HCT116 (cell line): ENCODE measurements at regions not wholly inside any gene's neighbourhood (a gene's known extent, or its start where the extent isn't known, plus 50 kb on each side); places are given as distances from the start of the nearest gene placed in this dataset.

ENCODE experiments used
- EGR1 ChIP-seq: IDR thresholded peaks from 2 replicates; pipeline ENCODE4 v1.6.1; 2012; ENCODE audit warnings: low read depth
- ELF1 ChIP-seq: IDR thresholded peaks from 2 replicates; pipeline ENCODE4 v1.6.1; 2012; ENCODE audit warnings: low read depth, borderline replicate concordance
- EZH2 ChIP-seq: fragments of 200-600 bp; sonication (generic); IDR thresholded peaks from 2 replicates; pipeline ENCODE4 v1.6.1; 2017; ENCODE audit warnings: antibody characterized with exemption, mixed run types
- EZH2phosphoT487 ChIP-seq: fragments of 200-600 bp; IDR thresholded peaks from 2 replicates; pipeline ENCODE4 v1.6.1; 2018; ENCODE audit warnings: antibody characterized with exemption, borderline replicate concordance
- POLR2A ChIP-seq: IDR thresholded peaks from 2 replicates; pipeline ENCODE4 v1.7.0; 2011; ENCODE audit warnings: borderline replicate concordance; ENCODE audit not compliant: insufficient read depth, insufficient read length; ENCODE audit errors: extremely low read depth
- SP1 ChIP-seq: IDR thresholded peaks from 2 replicates; pipeline ENCODE4 v1.6.1; 2012; ENCODE audit warnings: low read depth
- TF ChIP-seq, protein P1 (sequence below), 3 experiments: fragments of 200-600 bp in 1 of 3; sonication (generic) in 1 of 3; IDR thresholded peaks in 2 of 3; conservative IDR thresholded peaks in 1 of 3; 2 replicates each; pipeline ENCODE4 v1.5.1; 2012 to 2017; ENCODE audit warnings: low read depth in 2 of 3, low read length in 2 of 3, antibody characterized with exemption in 1 of 3, borderline replicate concordance in 1 of 3, control low read depth in 1 of 3, mild to moderate bottlenecking in 1 of 3, mixed read lengths in 1 of 3, mixed run types in 1 of 3, moderate library complexity in 1 of 3; ENCODE audit not compliant: insufficient read depth in 1 of 3
- TF ChIP-seq, protein P2 (sequence below): IDR thresholded peaks from 2 replicates; pipeline ENCODE4 v1.6.1; 2012; ENCODE audit warnings: low read depth
- TF ChIP-seq, protein P3 (sequence below): IDR thresholded peaks from 2 replicates; pipeline ENCODE4 v1.6.1; 2012

DNA sequence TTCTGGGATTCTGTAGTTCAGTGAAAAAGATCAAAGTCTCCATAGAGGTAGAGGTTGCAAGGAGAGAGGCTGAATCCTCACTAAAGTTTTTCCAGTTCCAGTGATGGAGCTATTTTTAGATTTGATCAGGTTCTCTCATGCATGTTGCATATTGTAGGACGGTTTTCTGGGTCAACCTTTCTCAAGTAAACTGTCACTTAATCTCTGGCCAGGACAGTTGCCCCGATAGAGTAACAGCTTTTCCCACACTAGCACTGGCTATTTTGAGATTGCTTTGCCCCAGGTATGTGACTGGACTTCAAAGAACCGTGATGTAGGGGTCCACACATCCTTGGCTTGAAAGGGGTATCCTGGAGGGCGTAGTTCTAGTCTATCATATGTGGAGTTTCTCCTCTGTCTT, 67.4 kb upstream of the EPCAM start:
- TF ChIP-seq, protein P1, sequence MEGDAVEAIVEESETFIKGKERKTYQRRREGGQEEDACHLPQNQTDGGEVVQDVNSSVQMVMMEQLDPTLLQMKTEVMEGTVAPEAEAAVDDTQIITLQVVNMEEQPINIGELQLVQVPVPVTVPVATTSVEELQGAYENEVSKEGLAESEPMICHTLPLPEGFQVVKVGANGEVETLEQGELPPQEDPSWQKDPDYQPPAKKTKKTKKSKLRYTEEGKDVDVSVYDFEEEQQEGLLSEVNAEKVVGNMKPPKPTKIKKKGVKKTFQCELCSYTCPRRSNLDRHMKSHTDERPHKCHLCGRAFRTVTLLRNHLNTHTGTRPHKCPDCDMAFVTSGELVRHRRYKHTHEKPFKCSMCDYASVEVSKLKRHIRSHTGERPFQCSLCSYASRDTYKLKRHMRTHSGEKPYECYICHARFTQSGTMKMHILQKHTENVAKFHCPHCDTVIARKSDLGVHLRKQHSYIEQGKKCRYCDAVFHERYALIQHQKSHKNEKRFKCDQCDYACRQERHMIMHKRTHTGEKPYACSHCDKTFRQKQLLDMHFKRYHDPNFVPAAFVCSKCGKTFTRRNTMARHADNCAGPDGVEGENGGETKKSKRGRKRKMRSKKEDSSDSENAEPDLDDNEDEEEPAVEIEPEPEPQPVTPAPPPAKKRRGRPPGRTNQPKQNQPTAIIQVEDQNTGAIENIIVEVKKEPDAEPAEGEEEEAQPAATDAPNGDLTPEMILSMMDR (IDR thresholded peaks at IDR 0.05 in 2 of 3, conservative IDR thresholded peaks at IDR 0.05 in 1 of 3; ENCODE audit: borderline replicate concordance in 1 of 3, insufficient read depth in 1 of 3, low read depth in 2 of 3, low read length in 2 of 3): no peak
- TF ChIP-seq, protein P2, sequence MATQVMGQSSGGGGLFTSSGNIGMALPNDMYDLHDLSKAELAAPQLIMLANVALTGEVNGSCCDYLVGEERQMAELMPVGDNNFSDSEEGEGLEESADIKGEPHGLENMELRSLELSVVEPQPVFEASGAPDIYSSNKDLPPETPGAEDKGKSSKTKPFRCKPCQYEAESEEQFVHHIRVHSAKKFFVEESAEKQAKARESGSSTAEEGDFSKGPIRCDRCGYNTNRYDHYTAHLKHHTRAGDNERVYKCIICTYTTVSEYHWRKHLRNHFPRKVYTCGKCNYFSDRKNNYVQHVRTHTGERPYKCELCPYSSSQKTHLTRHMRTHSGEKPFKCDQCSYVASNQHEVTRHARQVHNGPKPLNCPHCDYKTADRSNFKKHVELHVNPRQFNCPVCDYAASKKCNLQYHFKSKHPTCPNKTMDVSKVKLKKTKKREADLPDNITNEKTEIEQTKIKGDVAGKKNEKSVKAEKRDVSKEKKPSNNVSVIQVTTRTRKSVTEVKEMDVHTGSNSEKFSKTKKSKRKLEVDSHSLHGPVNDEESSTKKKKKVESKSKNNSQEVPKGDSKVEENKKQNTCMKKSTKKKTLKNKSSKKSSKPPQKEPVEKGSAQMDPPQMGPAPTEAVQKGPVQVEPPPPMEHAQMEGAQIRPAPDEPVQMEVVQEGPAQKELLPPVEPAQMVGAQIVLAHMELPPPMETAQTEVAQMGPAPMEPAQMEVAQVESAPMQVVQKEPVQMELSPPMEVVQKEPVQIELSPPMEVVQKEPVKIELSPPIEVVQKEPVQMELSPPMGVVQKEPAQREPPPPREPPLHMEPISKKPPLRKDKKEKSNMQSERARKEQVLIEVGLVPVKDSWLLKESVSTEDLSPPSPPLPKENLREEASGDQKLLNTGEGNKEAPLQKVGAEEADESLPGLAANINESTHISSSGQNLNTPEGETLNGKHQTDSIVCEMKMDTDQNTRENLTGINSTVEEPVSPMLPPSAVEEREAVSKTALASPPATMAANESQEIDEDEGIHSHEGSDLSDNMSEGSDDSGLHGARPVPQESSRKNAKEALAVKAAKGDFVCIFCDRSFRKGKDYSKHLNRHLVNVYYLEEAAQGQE: no peak
- no peak for TF ChIP-seq EZH2
- TF ChIP-seq, protein P3, sequence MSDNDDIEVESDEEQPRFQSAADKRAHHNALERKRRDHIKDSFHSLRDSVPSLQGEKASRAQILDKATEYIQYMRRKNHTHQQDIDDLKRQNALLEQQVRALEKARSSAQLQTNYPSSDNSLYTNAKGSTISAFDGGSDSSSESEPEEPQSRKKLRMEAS: no peak
- no peak for TF ChIP-seq POLR2A
- no peak for TF ChIP-seq EZH2phosphoT487
- TF ChIP-seq EGR1: no peak
- TF ChIP-seq SP1: no peak
- TF ChIP-seq ELF1: no peak
